Thoracic aorta (tissue), 2 donors: ENCODE measurements at regions not wholly inside any gene's neighbourhood (a gene's known extent, or its start where the extent isn't known, plus 50 kb on each side); places are given as distances from the start of the nearest gene placed in this dataset.
A peak's percentile ranks its signal among the peaks of the same experiment; 100 is the strongest.

Experiments
- ATAC-seq: fragments of 150-250 bp; one replicate; pipeline ENCODE4 v1.8.0; 2017; ENCODE audit warnings: low read depth; ENCODE audit not compliant: insufficient number of reproducible peaks, low FRiP score
- DNase-seq: peaks from one replicate; pipeline ENCODE4 v3.0.0-alpha.2; 2020; ENCODE audit warnings: low spot score
- H3K27ac ChIP-seq, 2 donors: fragments of 200-600 bp; sonication (generic); 1 replicate in 1 of 2; 2 replicates in 1 of 2; pipeline ENCODE4 v1.5.1; 2016; ENCODE audit warnings: mild to moderate bottlenecking in 2 of 2, moderate library complexity in 2 of 2
- H3K27me3 ChIP-seq: fragments of 200-600 bp; sonication (generic); replicated peaks from 2 replicates; pipeline ENCODE4 v1.6.0; 2016; ENCODE audit warnings: mild to moderate bottlenecking; ENCODE audit not compliant: insufficient read depth
- H3K36me3 ChIP-seq: fragments of 200-600 bp; sonication (generic); one replicate; pipeline ENCODE4 v1.5.1; 2016
- H3K4me1 ChIP-seq, 2 donors: fragments of 200-600 bp; sonication (generic); 1 replicate in 1 of 2; 2 replicates in 1 of 2; pipeline versions ENCODE4 v1.5.1 to v1.6.0; 2016; ENCODE audit warnings: low read depth in 2 of 2, mild to moderate bottlenecking in 1 of 2; ENCODE audit not compliant: control insufficient read depth in 1 of 2
- H3K4me3 ChIP-seq: fragments of 200-600 bp; sonication (generic); 2 replicates; pipeline ENCODE4 v1.5.1; 2016; ENCODE audit warnings: mild to moderate bottlenecking
- H3K9me3 ChIP-seq: fragments of 200-600 bp; sonication (generic); 2 replicates; pipeline ENCODE4 v1.5.1; 2016
- TF ChIP-seq, protein P1 (sequence below): fragments of 200-600 bp; sonication (generic); IDR thresholded peaks from one replicate; pipeline ENCODE4 v1.5.1; 2019; ENCODE audit warnings: antibody characterized with exemption

DNA sequence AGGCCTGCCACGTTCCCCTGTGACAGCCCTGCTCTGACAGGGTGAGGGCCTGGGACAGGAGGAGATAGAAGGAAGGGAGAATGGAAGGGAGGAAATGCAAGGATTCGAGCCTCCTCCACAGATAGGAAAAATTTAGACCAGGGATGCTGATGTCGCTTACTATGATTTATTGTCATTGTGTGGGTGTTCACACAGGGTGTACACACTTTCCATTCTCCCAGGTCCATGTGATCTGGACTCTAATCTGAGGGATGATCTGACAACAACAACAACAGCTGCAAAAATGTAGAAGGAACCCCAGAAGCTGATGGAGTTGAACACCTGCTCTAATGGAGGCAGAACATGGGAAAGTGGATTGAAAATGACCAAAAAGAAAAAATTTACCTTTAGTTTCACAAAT lies 231.7 kb upstream of the TNP1 start:
- no peak for ATAC-seq
- DNase-seq = no peak
- TF ChIP-seq, protein P1, sequence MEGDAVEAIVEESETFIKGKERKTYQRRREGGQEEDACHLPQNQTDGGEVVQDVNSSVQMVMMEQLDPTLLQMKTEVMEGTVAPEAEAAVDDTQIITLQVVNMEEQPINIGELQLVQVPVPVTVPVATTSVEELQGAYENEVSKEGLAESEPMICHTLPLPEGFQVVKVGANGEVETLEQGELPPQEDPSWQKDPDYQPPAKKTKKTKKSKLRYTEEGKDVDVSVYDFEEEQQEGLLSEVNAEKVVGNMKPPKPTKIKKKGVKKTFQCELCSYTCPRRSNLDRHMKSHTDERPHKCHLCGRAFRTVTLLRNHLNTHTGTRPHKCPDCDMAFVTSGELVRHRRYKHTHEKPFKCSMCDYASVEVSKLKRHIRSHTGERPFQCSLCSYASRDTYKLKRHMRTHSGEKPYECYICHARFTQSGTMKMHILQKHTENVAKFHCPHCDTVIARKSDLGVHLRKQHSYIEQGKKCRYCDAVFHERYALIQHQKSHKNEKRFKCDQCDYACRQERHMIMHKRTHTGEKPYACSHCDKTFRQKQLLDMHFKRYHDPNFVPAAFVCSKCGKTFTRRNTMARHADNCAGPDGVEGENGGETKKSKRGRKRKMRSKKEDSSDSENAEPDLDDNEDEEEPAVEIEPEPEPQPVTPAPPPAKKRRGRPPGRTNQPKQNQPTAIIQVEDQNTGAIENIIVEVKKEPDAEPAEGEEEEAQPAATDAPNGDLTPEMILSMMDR = no peak
- no peaks in the 10 kb centered on the region for H3K36me3 ChIP-seq
- H3K27me3 ChIP-seq = no peaks in the 10 kb centered on the region
- no peak overlapping the region for H3K4me3 ChIP-seq
- no peaks in the 10 kb centered on the region for H3K9me3 ChIP-seq
- H3K27ac ChIP-seq = no peak overlapping the region
- H3K4me1 ChIP-seq = peaks cover 0 to 9% of the 10 kb centered on the region in 2 donors

DNA sequence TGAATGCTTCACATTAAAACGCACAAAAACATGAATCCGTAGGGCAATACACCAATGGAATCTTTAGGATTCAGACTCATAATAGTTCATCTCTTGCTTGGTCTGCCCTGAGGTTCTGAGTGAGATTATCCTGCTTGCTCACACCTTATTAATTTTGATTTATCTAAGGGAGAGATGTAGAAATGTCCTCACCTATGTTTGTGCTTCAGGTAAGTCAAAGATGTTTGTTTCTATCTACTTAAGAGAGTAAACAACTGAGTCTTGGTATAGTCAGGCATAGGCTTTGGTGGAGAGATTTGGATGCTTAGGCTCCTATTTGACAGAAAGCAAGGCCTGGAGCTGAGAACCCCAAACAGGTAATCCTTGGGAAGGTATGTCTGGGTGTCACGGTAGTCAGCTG lies 231.0 kb upstream of the TNP1 start:
- no peak for DNase-seq
- Histone ChIP-seq H3K4me1 (peaks cover 0 to 9% of the 10 kb centered on the region in 2 donors), H3K27me3 (no peaks in the 10 kb centered on the region), H3K36me3 (no peaks in the 10 kb centered on the region), H3K9me3 (no peaks in the 10 kb centered on the region), H3K4me3 (no peak overlapping the region), H3K27ac (no peak overlapping the region)
- TF ChIP-seq, protein P1 = no peak
- ATAC-seq = no peak

DNA sequence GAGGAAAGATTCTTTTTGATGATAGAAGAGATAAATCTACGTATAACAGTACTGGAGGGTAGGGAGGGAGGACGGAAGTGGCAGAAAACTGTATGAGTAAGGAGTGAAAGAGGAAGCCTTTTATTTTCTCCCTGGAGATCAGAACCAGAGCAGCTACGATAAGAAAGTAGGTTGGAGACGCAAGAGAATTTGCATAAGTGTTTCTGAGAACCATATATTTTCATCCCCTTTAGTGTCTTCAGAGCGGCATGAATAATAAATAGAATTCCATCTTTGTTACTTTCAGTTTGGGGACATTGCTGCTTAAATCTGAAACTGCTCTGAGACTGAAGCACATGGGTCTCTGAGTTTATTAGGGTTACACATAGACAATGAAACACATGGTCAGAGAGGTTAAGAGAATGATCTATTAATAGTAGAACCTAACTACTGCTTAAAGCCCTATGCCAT lies 230.2 kb upstream of the TNP1 start:
- no peaks in the 10 kb centered on the region for H3K9me3 ChIP-seq
- no peak overlapping the region for H3K27ac ChIP-seq
- no peak for ATAC-seq
- H3K4me3 ChIP-seq = peak overlapping the region; percentile 46
- no peak for DNase-seq
- peaks cover 0 to 9% of the 10 kb centered on the region in 2 donors for H3K4me1 ChIP-seq
- no peaks in the 10 kb centered on the region for H3K27me3 ChIP-seq
- TF ChIP-seq, protein P1 = no peak
- no peaks in the 10 kb centered on the region for H3K36me3 ChIP-seq

DNA sequence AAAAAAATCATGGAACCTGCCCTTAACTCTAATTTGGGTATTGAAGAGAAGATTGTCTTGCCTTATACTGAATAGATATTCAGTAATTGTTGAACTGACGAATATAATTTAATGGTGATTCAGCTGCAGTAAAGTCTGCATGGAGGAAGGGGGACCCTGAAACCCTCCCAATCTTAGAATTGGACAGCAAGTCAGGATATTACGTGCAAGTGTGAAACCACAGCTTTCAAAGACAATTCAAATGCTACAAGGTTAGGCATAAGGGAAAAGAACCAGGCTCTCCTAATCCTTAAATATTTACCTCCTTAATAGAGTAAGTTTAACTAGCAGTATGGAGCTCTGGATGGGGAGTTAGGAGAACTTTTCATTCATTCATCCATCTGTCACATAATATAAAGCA lies 226.9 kb upstream of the TNP1 start:
- no peak for DNase-seq
- Histone ChIP-seq H3K27ac (no peak overlapping the region), H3K27me3 (no peaks in the 10 kb centered on the region), H3K4me3 (no peak overlapping the region), H3K4me1 (no peaks in the 10 kb centered on the region), H3K9me3 (no peaks in the 10 kb centered on the region), H3K36me3 (no peaks in the 10 kb centered on the region)
- no peak for ATAC-seq
- TF ChIP-seq, protein P1 = no peak

DNA sequence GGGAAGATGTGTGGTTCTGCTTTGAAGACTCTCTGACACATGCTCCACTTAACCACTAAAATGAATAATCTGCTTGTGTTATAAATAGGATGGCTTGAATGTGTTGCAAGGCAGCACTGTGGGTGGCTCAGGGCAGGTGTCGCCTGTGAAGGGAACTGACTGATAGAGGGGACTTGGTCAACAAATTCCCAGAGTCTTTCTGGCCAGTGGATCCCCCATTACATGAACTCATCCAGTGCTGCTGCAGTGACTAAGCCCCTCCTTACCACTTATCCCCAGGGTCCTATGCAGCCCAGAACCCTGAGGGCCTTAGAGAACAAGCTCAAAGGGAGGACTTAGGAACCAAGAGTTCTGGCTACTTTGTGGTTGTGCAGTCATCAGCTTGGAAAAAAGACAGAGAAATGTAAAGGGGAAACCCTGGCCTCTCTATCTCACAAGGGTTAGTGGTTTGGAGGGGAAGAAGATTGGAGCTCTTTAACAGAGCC lies 226.2 kb upstream of the TNP1 start:
- Histone ChIP-seq H3K36me3 (no peaks in the 10 kb centered on the region), H3K4me3 (no peak overlapping the region), H3K27me3 (no peaks in the 10 kb centered on the region), H3K27ac (no peak overlapping the region), H3K9me3 (no peaks in the 10 kb centered on the region), H3K4me1 (no peaks in the 10 kb centered on the region)
- ATAC-seq (no peak), DNase-seq (no peak)
- TF ChIP-seq, protein P1 = no peak
